NOMO-1 treated with dmso at 0.1 percent for 144 hours (cell line): ENCODE measurements at regions not wholly inside any gene's neighbourhood (a gene's known extent, or its start where the extent isn't known, plus 50 kb on each side); places are given as distances from the start of the nearest gene placed in this dataset.
"Not testable (repeated sequence)": the region's sequence is repeated elsewhere in the genome, so short reads cannot be mapped to it uniquely, and the experiment has no call there.

Experiments used
- DNase-seq: peaks from one replicate; lab custom pipeline; 2025; ENCODE audit not compliant: unreplicated experiment; lab: John Stamatoyannopoulos, UW

DNA sequence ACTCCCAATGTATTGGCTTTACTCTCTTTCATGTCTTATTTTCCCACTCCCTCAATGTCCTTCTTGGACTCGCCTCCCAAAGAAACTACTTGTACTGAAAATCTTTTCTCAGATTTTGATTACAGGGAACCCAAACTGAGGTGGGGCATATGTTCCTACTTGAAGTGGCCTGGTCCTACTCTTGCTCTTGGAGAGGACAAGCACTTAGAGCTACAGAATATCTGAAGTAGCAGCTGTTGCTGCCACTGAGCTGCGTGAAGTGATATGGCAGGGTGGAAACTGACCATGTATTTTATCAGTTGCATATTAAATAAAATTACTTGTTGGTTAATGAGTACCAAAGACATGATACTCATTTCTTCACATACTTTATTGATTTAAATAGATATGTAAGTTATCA lies 129.5 kb downstream of the TSEN15 start:
- DNase-seq = no peak

DNA sequence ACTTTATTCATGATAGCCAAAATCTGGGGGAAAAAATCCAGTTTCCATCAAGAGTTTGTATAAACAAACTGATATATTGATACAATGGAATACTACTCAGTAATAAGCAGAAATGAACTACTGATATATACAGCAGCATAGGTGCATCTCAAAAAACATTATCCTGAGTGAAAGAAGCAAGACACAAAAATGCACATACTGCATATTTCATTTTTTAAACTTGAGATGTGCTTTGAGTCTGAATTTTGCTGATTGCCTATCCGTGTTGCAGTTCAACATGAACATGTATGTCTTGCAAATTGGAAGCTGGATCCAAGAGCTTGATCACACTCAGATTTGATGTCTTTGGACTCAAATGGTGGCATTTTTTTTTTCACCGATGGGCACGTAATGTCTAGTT lies 132.4 kb downstream of the TSEN15 start:
- DNase-seq = no peak

DNA sequence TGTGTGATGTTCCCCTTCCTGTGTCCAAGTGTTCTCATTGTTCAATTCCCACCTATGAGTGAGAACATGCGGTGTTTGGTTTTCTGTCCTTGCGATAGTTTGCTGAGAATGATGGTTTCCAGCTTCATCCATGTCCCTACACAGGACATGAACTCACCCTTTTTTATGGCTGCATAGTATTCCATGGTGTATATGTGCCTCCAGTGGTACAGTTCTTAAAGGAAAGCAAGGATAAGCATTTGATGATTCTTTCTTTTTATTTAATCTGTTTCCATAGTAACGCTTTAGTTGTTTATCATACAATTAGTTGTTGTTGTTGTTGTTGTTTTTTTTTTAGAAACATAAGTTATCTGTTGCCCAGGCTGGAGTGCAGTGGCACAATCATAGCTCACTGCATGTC lies 133.1 kb downstream of the TSEN15 start:
- DNase-seq = not testable (repeated sequence)

DNA sequence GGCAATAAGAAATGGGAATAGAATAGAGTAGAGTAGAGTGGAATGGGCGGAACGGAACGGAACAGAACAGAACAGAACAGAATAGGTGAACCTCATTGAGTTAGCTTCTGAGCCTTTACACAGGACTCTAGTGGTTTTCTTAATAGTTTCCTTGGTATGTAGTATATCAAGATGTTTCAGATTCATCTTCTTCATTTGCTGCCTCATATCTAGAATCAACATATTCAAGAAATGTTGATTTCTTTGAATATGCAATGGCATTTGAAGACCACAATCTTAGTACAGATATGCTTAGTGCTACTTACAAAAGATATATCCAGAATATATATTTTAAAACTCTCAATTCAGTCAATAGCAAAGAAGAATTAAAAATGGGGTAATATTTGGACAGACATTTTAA lies 133.8 kb downstream of the TSEN15 start:
- no peak for DNase-seq

DNA sequence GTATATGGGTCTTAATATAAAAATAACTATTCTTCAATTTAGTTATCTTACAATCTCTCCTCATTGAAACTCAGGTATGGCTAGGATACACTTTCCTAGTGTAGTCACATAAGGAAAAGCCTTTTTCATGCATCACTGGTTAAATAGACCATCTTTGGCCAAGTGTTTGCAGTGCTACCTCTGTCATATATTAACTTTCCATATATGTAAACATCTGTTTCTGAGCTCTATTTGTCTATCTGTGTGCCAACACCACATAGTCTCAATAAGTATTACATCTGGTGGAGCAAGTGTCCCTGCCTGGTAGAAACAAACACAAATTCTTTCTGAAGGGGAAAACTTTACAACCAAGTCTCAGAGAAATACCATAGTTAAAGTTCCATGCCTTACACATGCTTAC lies 134.6 kb downstream of the TSEN15 start:
- no peak for DNase-seq

DNA sequence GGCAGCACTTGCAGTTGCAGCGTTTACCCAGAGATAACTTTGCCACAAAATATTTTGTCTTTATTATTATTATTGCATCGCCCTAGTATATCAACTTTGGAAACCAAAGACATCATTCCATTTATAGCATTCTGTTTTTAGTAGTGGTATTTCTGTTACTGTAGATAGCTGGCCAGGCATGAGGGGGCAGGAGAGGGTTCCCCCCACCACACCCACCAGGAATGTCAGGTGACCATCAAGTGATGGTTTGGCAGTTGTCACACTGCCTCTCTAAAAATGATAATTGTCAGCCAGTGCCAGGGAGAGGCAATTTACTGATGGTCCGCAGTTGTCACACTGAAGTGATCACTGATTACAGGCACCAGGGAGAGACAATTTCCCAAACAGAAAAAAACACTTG lies 135.6 kb downstream of the TSEN15 start:
- DNase-seq = no peak

DNA sequence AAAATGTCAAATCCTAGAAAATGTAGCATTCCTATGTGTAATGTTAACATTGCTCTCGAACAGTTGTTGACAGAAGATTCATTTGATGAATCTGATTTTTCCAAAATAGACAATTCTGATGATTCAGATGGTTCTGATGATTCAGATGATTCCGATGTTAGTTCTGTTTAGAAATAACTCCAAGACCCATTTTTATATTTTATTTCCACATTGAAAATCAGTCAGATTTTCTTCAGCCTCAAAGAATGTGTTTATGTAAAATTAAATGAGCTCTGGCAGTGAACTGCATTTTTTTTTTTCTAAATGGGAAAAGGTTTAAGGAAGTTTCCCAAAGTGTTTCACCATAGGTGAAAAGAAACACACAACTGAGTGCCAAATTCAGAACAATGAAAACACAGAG lies 136.5 kb downstream of the TSEN15 start:
- DNase-seq = no peak

DNA sequence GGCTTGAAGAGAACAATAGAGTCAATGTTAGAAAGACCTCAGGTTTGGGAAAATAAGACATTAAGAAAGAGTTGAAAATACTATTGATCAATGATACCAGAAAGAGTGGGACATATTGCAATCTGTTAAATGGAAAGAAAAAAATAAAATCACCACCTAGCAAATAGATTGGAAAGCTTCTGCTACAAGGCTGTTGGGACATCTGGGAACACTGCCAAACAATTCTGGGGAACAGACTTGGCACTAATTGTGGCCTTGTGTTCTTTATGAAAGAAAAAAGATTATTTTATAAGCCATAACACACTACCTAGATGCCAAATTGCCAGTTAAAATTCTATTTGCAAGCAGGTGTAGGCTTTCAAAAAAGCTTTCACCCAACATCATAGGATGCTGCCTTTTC lies 137.8 kb downstream of the TSEN15 start:
- DNase-seq = no peak

DNA sequence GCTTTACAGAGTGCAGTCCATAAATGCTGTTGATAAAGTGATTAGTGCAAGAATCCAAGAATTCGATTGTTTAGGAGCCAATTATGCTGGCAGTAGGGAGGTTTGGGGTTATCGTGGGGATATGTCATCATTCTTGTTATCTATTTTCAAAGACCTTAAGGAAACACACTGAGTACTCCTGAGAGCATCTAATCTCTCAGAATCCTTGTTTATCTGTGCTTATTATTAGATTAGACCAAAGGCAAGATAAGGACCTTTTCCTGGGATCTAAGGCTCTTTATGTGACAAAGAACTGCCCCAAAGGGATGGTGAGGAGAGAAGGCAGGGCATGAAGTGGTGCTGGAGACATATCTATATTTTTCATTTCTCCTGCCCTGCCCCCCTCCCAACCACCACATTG lies 139.1 kb downstream of the TSEN15 start:
- DNase-seq = no peak

DNA sequence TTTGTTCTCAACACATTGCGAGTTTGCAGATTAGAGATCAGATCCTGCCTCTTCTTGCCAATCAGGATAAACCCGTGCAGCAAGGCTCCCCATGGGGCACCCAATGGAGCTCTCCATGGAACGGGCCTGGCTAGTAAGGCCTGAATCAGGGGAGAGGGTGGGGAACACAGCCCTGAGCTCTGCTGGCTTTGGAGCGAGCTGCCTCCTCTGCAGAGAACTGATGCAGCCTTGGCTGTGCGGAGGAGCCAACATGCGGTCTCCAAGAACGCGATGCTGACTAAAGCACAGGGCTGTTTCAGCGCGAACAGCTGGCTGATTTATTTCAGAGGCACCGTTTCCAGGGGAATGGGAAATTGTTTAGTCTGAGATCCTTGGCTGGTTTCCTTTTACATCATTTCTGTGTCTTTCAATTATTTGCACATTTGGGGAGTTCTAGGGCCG lies 139.7 kb downstream of the TSEN15 start:
- no peak for DNase-seq

DNA sequence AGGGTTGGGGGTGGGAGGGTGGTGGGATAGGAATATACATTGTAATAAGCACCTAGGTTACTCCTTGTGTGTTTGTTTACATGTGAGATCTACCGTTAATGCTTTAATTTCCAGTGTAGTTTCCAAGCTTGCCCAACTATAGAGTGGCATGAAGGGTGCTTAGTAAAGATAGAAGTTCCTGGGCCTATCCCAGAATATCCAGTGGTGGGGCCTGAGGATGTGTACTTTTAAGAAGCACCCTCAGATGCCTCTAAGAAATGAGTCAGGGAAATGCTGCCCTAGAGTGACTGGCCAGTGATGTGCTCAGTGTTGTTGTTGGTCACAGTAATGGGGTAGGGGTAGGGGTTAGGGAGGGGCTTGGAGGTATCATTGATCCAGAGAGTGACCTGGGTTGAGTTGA lies 141.3 kb downstream of the TSEN15 start:
- DNase-seq = no peak

DNA sequence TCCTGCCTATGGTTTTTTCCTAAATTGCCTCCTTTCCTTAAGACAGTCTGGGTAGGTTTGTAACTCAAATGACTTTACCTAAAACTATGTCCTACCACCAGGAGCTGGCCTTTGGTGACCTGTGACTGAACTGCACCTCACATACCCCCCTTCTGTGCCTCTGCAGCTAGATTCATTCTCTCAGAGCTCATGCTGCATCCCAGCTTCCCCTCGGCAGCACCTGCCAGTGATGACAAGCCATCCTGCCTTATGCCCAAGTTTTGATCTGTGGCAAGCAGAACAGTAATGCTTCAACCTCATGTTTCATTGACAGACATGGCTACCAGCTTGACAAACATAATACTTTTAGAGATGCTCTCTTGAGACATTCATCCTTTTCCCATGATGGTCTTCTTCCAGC lies 141.9 kb downstream of the TSEN15 start:
- DNase-seq = no peak

DNA sequence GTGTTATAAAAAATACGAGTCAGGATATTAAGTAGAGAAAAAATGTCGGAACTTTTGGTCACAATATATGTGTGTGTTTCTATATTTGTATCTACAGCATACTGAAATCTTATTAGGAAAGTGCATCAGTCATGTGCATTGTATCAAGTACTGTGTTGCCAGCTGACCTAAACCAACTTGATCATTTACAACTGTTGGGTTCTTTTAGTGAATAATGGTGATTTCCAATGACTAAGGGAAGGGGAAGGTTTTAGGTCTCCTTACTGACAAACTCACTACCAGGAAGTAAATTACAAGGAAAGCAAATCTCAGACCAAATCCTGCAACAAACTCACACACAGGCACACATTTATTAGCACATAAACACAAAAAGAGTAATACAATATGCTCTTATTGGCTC lies 142.7 kb downstream of the TSEN15 start:
- no peak for DNase-seq

DNA sequence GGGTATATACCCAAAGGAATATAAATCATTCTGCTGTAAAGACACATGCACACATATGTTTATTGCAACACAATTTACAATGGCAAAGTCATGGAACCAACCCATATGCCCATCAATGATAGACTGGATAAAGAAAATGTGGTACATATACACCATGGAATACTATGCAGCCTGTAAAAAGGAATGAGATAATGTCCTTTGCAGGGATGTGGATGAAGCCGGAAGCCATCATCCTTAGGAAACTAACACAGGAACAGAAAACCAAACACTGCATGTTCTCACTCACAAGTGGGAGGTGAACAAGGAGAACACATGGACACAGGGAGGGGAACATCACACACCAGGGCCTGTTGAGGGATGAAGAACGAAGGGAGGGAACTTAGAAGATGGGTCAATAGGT lies 144.2 kb downstream of the TSEN15 start:
- not testable (repeated sequence) for DNase-seq

DNA sequence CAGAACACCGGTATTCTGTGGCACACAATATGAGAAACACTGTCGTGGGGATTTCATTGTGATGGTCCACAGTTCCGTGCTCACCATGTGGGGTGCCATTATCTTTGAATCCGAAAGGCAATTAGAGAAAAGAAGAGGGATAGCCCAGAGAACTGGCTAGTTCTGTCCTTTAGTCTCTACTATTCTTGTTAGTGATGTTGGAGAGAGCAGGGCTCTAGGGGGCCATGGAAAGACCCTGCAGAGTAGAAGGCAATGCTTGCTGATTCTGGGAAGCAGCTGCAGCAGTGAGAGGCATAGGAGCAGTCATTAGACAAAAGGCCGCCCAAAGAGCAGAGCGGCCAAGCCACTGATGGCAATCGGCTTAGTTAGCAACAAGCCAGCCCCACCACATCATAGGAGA lies 146.3 kb downstream of the TSEN15 start:
- DNase-seq = no peak

DNA sequence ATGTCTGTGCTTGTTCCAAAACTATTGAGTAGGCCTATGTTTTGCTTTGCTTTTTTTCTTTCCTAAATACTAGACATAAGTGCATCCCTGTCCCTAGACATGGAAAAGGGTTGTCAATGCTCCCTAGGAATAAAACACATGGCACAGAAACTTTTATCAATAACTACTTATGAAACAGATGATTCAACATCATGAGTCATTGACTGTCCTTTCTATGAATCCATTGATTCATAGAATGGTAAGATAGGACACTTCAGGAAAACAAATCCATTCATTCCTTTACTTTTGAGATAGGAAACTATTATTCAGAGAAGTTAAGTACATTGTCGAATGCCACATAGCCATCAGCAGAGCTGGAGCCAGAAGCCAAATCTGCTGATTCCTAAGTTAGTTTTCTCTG lies 147.5 kb downstream of the TSEN15 start:
- no peak for DNase-seq

DNA sequence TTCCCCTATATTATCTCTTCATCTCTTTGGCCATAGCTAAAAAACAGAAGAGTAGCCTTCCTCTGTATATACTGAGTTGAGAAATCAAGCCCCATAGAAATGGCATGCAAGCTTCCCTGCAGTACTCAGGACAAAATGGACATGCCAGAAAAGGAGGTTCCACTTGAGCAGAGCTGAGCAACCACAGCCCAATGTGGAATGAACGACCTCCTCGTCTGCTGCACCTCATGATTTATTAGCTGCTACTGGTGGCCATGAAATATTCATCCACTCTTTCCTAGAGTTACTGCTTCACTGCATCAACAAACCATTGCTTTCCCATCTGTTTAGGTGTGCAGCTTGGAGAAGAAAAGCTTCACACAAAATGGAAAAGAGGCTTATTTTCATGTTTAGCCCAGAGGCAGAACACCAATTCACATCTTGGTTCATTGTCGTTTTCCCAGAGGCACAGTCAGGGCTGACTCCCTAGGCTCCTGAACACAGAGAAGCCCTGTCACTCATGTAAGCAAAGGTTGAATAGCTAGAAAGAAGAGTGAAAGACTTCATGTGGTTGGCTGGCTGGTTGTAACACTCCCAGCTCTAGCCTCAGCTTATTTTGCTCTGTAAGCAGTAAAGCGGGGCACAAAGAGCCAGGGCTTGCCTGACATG lies 148.0 kb downstream of the TSEN15 start:
- DNase-seq = no peak

DNA sequence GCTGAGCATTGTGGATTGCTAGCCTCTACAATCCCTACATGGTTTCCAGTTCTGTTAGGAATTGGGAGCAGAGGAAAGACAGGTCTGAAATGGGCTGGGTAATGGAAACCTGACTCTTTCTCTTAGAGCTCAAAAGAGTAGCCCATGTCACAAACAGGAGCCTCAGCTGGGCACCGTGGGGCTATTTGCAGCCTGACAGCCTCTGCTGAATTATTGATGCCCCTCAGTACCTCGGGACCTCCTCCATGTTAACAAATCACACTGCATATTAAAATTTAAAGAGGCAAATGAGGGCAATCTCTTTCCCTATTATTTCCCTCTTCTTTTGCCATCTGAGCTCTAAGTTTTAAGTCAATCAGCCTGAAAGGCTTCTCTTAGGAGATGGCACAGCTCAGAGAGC lies 157.1 kb downstream of the TSEN15 start:
- DNase-seq = no peak

DNA sequence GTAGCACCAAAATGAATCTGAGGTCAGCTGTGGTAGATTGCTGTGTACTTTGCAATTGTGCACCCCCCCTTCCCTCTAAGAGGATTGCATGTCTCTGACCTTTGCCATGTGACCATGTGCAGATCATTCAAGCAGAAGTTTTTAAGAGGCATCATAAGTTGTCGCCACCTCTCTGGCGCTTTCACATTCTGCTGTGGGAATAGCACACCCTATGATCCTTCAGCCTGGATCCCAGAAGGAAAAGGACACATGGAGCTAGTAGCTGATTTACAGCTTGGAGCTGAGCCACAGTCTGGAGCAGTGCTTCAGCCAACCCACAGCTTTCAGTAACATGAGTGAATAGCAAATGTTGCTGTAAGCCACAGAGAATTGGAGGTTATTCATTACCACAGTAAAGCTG lies 158.5 kb downstream of the TSEN15 start:
- no peak for DNase-seq

DNA sequence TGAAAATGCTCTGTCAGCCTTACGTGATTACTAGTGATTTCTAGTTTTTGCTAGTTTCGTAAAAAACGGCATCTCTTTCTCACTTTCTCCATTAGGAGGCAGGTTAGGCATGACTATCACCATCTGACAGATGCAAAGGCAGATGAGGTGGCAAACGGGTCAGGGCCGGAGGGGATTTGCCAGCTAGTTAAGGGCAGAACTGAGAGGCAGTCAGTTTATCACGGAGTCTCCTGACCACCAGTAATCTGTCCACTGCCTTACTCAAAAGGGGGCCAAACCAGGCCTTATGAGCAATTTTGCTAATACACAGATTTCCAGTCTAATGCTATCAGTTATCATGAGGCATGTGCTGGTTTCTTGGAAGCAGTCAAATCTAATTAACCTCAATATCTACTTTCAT lies 159.3 kb downstream of the TSEN15 start:
- no peak for DNase-seq

DNA sequence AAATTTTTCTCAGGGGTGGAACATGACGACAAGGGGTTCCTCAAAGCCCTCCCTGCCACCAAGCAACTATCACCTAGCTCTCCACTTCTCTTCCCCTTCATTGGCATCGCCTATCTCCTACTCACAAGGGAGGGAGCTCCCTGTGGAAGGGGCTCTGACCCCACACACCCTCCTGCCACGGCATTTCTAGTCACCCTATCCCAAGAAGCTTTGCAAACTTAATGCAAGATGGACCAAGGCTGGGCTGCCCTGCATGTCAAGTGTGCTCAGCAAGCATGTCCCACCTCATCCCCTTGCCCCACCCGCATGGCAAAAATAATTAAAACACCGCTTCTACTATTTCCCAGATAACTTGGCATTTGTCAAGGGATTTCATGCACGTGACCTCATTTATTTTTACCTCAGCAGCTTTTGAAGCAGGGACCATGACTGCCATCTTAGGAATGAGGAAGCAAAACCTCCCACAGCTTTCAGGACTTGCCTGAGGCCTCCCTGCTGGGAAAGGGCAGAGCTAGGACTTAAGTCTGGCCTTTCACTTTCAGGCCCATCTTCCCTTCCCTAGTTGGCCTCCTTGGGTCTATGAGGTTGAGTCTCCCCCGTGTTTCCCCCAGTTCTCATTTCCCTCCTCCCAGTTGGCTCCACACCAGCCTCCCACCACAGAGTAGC lies 161.3 kb downstream of the TSEN15 start:
- peak; percentile 5 for DNase-seq

DNA sequence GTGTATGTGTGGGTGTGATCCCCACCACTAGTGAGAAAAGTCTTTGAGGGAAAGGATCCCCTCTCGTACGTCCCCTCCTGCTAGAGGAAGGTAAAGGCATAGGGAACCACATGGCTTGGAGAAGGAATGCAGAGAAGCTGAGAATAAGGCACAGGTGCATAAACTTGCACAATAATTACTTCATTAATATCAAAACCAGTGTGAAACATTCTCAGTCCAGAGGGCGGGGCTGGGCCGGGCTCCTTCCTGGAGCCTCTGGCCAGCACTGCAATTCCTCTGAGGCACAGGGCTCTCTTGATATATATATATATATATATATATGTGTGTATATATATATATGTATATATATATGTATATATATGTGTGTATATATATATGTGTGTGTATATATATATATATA lies 162.6 kb downstream of the TSEN15 start:
- no peak for DNase-seq

DNA sequence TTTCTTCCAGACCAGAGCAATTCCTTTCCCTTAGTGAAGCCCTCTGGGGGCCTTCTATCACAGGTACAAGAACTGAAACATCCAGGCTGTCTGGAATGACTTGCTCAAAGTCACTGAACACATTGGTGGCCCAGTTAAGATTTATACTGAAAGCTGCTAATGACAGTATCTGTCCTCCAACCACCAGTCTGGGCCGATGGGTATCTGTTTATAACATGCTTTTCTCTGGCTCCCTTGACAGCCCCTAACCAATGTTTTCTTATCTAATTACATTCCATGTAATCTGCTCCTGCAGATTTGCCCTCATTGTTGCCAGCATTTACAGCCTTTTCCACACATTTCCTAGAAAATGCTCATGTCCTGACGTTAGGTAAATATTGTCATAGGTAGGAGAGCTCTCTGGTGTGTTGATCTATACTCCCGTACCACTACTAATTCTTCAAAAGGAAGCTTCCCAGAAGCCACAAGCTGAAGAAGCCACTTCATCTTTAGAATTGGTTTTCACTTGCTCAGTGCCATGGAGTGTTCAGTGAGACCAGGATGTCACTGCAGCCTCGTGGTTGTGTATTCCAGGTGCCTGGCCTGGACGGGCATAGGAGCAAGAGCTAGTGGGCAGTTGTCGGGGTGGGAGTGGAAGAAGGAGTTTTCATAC lies 163.9 kb downstream of the TSEN15 start:
- DNase-seq = no peak
